ENCODE measurements at regions not wholly inside any gene's neighbourhood (a gene's known extent, or its start where the extent isn't known, plus 50 kb on each side); places are given as distances from the start of the nearest gene placed in this dataset.
"Not testable (repeated sequence)": the region's sequence is repeated elsewhere in the genome, so short reads cannot be mapped to it uniquely, and the experiment has no call there.

- no peak overlapping the region for H3K4me3 ChIP-seq (ENCODE audit: low read depth, low read length)
- DNase-seq (ENCODE audit: low read depth) = no peak
- TF ChIP-seq CTCF (IDR thresholded peaks at IDR 0.05; ENCODE audit: insufficient read depth, low read depth, low read length) = no peak
These were observed 84.5 kb downstream of the AASDHPPT start for GRCh38 chr11:106161775-106162634.

DNA sequence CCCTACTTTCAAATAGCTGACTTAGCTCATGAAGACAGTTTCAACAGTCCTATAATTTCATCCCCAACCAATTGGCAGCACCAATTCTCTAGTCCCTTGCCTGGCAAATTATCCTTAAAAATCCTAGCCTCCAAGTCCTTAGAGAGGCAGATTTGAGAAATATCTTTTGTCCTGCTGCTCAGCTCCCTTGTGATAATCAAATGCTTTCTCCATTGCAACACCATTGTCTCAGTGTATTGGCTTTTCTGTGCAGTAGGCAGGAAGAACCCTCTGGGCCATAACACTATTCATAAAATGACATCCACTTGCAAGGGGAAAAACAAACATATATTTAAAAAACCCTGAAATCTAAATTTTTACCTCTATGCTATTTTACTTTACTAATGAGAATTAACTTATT, 89.6 kb downstream of the AASDHPPT start:
- no peak overlapping the region for H3K4me3 ChIP-seq (ENCODE audit: low read depth, low read length)
- TF ChIP-seq CTCF (IDR thresholded peaks at IDR 0.05; ENCODE audit: insufficient read depth, low read depth, low read length) = no peak
- no peak for DNase-seq (ENCODE audit: low read depth)

GRCh38 chr11:106172386-106172991, 95.0 kb downstream of the AASDHPPT start:
- TF ChIP-seq CTCF (IDR thresholded peaks at IDR 0.05; ENCODE audit: insufficient read depth, low read depth, low read length) = no peak

GRCh38 chr11:106173291-106173690, 95.8 kb downstream of the AASDHPPT start:
- TF ChIP-seq CTCF (IDR thresholded peaks at IDR 0.05; ENCODE audit: insufficient read depth, low read depth, low read length) = no peak
- no peak for DNase-seq (ENCODE audit: low read depth)
- no peak overlapping the region for H3K4me3 ChIP-seq (ENCODE audit: low read depth, low read length)

More at GRCh38 chr11:106172386-106172991, 95.0 kb downstream of the AASDHPPT start:
- H3K4me3 ChIP-seq (ENCODE audit: low read depth, low read length) = no peak overlapping the region
- DNase-seq (ENCODE audit: low read depth) = peak; percentile 44

DNA sequence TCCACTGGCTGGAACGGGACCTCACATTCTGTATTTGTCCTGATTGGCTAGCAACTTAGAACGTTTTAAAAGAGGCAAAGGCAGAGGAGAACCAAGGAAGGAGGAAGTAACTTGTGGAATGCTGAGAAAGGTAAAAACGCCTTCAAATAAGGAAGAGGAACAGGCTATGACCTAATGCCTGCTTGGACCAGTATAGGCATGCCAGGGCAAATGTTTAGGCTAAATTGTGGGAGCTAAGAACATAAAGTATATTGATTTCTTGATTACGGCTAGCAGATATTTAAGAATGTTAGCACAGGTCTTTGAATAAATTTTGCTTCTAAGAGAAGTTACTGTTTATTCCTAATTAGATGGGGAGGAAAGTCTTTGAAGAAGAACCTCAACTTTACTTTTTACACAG, 96.5 kb downstream of the AASDHPPT start:
- not testable (repeated sequence) for H3K4me3 ChIP-seq (ENCODE audit: low read depth, low read length); DNase-seq (ENCODE audit: low read depth)

DNA sequence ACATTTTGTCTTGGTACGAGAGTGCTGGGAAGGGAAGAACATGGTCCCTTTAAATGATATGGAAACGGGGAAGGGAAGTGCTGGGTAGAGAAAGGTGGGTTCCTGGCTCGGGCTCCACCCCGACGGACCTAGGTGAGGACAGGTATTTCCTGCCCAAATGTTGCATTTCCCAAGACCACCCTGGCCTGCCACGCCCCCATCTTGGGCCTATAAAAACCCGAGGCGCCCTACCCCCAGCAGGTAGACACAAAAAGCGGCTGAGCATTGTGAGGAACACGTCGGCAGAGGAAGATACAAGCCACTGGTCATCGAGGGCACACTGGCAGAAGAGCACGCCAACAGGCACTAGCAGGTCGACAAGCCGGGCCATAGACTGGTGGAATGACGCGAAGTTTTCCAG, 99.4 kb downstream of the AASDHPPT start:
- DNase-seq (ENCODE audit: low read depth) = no peak
- no peak for TF ChIP-seq CTCF (IDR thresholded peaks at IDR 0.05; ENCODE audit: insufficient read depth, low read depth, low read length)
- no peak overlapping the region for H3K4me3 ChIP-seq (ENCODE audit: low read depth, low read length)

- TF ChIP-seq CTCF (IDR thresholded peaks at IDR 0.05; ENCODE audit: insufficient read depth, low read depth, low read length) = no peak
- H3K4me3 ChIP-seq (ENCODE audit: low read depth, low read length) = no peak overlapping the region
- DNase-seq (ENCODE audit: low read depth) = no peak
These were observed 99.8 kb downstream of the AASDHPPT start for GRCh38 chr11:106177311-106177710.

Measured in fibroblast of villous mesenchyme (primary cell).